HG03175 (cell line): ENCODE measurements at regions not wholly inside any gene's neighbourhood (a gene's known extent, or its start where the extent isn't known, plus 50 kb on each side); places are given as distances from the start of the nearest gene placed in this dataset.

ENCODE experiments used
- ATAC-seq: cut with Tn5 transposase; IDR thresholded peaks from one replicate; pipeline ENCODE4 v1.9.1; 2021; ENCODE audit warnings: mild to moderate bottlenecking, moderate library complexity; ENCODE audit not compliant: unreplicated experiment

- ATAC-seq, result no peak
These were observed 371.7 kb downstream of the TNS1 start for GRCh38 chr2:217631115-217631514.

GRCh38 chr2:217629347-217629746 lies 373.4 kb downstream of the TNS1 start:
- no peak for ATAC-seq

- no peak for ATAC-seq
These were observed 374.7 kb downstream of the TNS1 start for GRCh38 chr2:217628061-217628460.

GRCh38 chr2:217626926-217627325 lies 375.9 kb downstream of the TNS1 start:
- no peak for ATAC-seq

- no peak for ATAC-seq
These were observed 377.1 kb downstream of the TNS1 start for GRCh38 chr2:217625557-217626169.

- ATAC-seq, result no peak
These were observed 379.4 kb downstream of the TNS1 start for GRCh38 chr2:217623281-217623912.

- no peak for ATAC-seq
These were observed 380.4 kb downstream of the TNS1 start for GRCh38 chr2:217622205-217623060.

GRCh38 chr2:217621391-217621801 lies 381.4 kb downstream of the TNS1 start:
- no peak for ATAC-seq

- no peak for ATAC-seq
These were observed 384.1 kb downstream of the TNS1 start for GRCh38 chr2:217618744-217619143.

- ATAC-seq, result no peak
These were observed 385.2 kb downstream of the TNS1 start for GRCh38 chr2:217617616-217618022.

- ATAC-seq, result no peak
These were observed 385.9 kb downstream of the TNS1 start for GRCh38 chr2:217616936-217617335.

GRCh38 chr2:217615171-217615570 lies 387.6 kb downstream of the TNS1 start:
- ATAC-seq, result no peak

GRCh38 chr2:217614498-217614897 lies 388.3 kb downstream of the TNS1 start:
- ATAC-seq, result no peak

- no peak for ATAC-seq
These were observed 388.7 kb downstream of the TNS1 start for GRCh38 chr2:217614096-217614495.

GRCh38 chr2:217612920-217613319 lies 389.9 kb downstream of the TNS1 start:
- ATAC-seq, result no peak

GRCh38 chr2:217612211-217612610 lies 390.6 kb downstream of the TNS1 start:
- ATAC-seq, result no peak

- no peak for ATAC-seq
These were observed 391.1 kb downstream of the TNS1 start for GRCh38 chr2:217611626-217612127.

GRCh38 chr2:217611056-217611455 lies 391.7 kb downstream of the TNS1 start:
- ATAC-seq, result no peak

GRCh38 chr2:217610401-217610814 lies 392.4 kb downstream of the TNS1 start:
- no peak for ATAC-seq

GRCh38 chr2:217609952-217610351 lies 392.8 kb downstream of the TNS1 start:
- no peak for ATAC-seq

- no peak for ATAC-seq
These were observed 396.5 kb downstream of the TNS1 start for GRCh38 chr2:217606296-217606695.
